VCaP (cell line): ENCODE measurements at regions not wholly inside any gene's neighbourhood (a gene's known extent, or its start where the extent isn't known, plus 50 kb on each side); places are given as distances from the start of the nearest gene placed in this dataset.

ENCODE experiments used
- H3K27ac ChIP-seq: fragments of 450-650 bp; 2 replicates; pipeline ENCODE4 v1.5.1; 2017
- CTCF ChIP-seq: fragments of 450-650 bp; conservative IDR thresholded peaks from 2 replicates; pipeline ENCODE4 v1.5.1; 2017; ENCODE audit warnings: mild to moderate bottlenecking, moderate library complexity

DNA sequence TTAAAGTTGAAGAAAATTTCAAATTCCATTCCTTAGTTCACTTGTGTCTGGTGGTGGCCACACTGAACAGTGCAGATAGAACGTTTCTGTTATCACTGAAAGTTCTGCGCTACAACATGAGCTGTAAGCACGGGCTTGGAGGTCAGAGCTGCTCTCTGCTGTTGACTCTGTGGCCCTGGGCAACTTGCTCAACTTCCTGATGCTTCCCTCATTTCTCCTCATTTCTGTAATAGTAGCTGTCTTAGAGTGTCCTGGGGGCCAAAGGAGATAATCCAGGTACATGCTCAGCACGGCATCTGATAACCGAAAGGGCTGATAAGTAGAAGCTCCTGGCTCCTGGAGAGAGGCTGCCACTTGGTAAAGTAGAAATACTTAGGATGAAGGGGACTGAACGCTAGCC lies 92.3 kb upstream of the DUSP5 start:
- TF ChIP-seq CTCF: no peak
- no peak overlapping the region for H3K27ac ChIP-seq

- no peak for TF ChIP-seq CTCF
- no peak overlapping the region for H3K27ac ChIP-seq
These were observed 90.2 kb upstream of the DUSP5 start for GRCh38 chr10:110407301-110408170.

- no peak overlapping the region for H3K27ac ChIP-seq
These were observed 89.4 kb upstream of the DUSP5 start for GRCh38 chr10:110408203-110408871.

DNA sequence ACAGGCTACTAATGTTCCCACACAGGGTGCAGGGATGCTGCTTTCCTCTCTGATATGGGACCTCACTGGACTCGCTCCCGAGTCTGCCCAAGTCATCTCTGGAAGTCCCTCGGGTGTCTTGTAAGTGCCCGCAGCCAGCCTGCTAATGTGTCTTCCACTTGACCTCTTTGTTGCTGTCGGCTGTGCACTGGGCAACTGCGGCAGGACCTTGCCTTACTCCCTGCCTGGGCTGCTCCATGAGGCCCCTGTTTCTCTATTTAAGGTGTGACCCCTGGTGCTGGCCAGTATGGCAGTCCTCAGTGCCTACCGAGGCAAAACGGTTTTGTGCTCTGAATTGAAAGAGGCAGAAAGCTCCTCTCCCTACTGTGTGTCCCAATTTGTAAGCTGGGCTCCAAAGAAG lies 88.8 kb upstream of the DUSP5 start:
- no peak overlapping the region for H3K27ac ChIP-seq
- no peak for TF ChIP-seq CTCF

More at GRCh38 chr10:110408203-110408871, 89.4 kb upstream of the DUSP5 start:
- no peak for TF ChIP-seq CTCF

DNA sequence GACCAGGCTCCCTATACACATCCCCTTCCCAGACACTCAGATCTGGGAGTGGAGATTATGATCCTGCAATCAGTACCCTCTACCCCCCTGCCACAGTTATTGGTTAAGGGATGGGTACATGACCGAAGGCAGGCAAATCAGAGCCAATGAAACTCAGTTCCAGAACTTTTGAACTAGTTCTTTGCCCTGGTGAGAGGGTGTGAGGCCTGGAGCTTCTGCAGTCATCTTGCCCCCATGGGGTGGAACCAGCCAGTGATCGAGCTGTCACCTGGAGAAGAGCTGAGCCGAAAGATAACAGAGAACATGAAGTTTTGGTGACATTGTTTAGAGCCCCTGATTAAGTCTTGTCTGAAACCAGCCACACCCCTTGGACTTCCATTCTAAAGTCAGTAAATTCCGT lies 88.2 kb upstream of the DUSP5 start:
- TF ChIP-seq CTCF: no peak
- H3K27ac ChIP-seq: no peak overlapping the region

GRCh38 chr10:110409926-110410325 lies 87.8 kb upstream of the DUSP5 start:
- H3K27ac ChIP-seq: no peak overlapping the region
- TF ChIP-seq CTCF: no peak

DNA sequence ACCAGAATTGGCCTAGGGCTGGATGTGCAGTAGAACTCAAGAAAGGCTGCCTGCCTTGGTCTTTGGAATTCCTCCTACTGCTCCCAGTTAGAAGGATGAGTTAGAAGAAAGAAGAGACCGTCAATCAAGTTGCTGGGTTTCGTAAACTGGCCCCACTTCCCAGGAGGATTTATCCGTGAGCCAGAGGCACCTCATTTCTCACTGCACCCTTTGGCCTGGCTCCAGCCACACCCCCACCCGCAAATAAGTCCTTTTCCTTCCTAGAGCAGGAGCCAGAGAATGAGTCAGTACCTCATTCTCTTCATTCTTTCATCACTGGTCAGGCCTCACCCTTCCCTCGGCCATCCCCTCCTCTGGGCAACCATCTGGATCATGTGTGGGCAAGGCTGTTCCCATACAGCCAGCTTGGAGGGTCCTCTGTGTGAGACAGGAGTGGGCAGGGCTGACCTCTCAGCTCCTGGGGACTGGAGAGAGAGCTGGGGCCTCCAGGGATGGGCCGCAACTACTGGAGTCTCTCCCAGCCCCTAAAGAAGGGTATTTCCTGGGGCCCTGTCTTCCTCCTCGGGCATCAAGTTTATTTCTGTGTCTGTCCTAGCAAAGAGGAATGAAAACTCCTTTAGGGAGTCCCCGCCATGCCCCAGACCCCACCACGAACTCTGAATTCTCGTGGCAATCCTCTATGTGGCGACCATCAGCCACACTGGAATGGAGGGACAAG lies 87.2 kb upstream of the DUSP5 start:
- H3K27ac ChIP-seq: no peak overlapping the region
- no peak for TF ChIP-seq CTCF
